ENCODE measurements at regions not wholly inside any gene's neighbourhood (a gene's known extent, or its start where the extent isn't known, plus 50 kb on each side); places are given as distances from the start of the nearest gene placed in this dataset.
"Not testable (repeated sequence)": the region's sequence is repeated elsewhere in the genome, so short reads cannot be mapped to it uniquely, and the experiment has no call there.

DNA sequence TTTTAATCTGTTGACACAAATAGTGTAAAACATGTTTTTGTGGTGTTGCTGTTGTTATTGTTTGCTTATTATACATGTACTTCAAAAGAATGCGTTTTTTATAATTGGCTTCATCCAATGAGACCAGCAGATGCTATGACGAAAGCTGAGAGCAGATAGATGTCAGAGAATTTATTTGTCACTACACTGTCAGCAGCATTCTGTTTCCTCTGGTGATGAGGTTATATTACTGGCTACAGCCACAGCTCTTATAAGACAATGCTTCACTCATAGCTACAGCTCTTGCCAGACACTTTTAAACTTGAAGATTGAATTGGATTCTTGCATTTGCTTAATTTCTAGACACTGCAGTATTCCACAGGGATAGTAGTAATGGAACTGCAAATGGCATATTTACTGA lies 860.5 kb downstream of the TBC1D32 start:
- DNase-seq, result no peak

DNA sequence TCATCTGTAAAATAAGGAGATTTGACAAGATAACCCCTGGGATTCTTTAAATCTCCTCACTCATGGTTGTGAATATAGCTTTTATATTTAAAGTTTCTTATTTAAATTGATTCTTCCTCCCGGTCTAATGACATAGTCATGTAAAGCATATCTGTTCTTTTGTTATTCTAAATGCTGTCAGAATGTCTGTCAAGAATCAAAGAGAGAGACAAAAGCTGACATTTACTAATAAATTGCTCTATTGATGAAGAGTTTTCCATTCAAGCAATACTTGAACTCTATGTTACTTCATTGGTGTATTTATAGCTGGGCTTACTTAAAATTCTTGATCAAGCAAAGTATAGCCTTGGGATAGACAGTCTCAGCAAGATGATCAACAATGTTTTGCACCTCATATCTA lies 865.8 kb downstream of the TBC1D32 start:
- no peak for DNase-seq

DNA sequence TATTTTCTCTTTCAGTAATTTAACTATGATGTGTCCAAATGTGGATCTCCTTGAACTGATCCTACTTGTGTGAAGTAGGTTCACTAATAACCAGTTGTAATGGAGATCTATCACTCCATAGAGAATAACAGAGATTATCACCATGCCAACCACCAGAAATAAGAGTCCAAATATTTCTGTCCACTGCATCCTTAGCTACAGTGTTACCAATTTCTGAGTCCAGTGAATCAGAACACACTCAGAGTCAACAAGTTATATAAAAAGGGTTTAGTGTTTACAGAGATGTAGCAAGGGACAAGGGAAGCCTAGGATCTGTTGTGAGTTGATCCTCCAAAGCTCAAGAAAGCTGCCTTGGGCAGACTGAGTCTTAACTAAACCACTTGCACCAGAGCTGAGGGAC lies 882.8 kb downstream of the TBC1D32 start:
- DNase-seq, result no peak

- no peak for DNase-seq
Measured at GRCh38 chr6:120447605-120448004, 886.7 kb downstream of the TBC1D32 start.

DNA sequence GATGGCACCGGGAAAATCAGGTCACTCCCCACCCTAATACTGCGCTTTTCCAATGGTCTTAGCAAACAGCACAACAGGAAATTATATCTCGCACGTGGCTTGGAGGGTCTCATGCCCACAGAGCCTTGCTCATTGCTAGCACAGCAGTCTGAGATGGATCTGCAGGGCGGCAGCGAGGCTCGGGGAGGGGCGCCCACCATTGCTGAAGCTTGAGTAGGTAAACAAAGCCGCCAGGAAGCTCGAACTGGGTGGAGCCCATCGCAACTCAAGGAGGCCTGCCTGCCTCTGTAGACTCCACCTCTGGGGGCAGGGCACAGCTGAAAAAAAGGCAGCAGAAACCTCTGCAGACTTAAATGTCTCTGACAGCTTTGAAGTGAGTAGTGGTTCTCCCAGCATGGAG lies 901.4 kb downstream of the TBC1D32 start:
- DNase-seq, result not testable (repeated sequence)

DNA sequence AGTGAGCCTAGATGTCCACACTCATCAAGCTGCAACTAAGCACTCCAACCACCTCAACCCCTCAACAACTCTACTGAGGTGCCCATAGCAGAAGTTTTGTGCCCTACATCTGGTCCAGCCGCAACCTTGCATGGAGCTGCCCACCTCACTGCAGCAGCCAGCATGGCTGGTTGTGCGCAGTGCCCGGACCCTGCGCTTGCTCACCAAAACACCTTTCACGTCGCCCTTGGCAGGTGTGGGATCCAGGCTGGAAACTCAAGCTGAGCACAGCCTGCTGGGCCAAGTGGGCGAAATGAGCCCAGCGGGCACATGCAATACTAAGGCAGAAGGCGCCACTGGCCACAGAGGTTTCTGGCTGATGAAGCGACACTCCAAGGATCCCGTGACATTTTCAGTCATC lies 902.4 kb downstream of the TBC1D32 start:
- DNase-seq, result no peak

DNA sequence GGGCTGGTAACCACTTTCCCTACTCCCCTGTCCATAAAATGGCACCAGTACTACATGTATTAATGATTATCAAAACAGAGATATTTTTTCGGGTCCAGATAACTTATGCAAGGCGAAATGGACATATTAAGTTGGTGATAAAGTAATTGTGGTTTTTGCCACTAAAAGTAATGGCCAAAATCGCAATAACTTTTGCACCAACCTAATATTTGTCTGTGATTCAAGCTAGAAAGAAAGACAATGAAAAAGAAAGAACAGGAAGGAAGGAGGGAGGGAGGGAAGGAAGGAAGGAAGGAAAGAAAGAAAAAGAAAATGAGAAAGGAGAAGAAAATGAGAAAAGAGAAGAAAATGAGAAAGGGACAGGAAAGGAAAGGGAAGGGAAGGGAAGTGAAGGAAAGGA lies 922.9 kb downstream of the TBC1D32 start:
- no peak for DNase-seq

DNA sequence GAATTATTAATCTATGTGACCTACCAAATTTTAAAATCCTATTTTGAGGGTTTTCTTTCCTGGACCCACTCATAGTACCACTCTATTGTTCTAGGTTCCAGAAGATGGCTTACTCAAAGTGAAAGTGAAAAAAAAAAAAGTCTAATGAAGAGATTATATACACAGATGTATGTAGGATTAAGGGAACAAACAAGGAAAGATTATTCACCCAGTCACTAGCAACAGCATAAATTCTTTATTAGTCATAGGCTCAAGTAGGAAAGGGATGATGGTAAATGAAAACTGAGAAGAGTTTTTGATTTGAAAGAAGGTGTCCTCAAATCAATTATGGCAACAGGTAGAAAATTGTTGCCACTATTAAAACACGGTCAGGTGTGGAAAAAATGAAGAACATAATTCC lies 923.7 kb downstream of the TBC1D32 start:
- no peak for DNase-seq

DNA sequence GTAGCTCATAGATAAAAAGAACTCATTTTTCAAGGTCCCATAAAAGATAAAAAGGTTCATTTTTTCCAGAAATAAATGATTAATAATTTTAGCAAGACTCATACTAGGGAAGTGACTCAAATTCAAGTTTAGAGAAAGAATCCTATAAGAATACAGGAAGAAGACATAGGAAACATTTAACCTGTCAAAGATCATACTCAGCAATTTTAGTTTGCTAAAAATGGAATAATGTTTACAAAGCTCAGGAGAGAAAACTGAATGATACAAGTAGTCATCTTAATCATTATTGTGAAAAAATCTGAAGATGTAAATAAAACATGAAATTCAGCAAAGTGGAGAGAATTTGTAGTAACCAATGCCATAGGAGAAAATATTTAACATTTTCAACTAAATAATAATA lies 926.6 kb downstream of the TBC1D32 start:
- DNase-seq, result no peak

GRCh38 chr6:120405947-120406346 lies 928.3 kb downstream of the TBC1D32 start:
- DNase-seq, result no peak

DNA sequence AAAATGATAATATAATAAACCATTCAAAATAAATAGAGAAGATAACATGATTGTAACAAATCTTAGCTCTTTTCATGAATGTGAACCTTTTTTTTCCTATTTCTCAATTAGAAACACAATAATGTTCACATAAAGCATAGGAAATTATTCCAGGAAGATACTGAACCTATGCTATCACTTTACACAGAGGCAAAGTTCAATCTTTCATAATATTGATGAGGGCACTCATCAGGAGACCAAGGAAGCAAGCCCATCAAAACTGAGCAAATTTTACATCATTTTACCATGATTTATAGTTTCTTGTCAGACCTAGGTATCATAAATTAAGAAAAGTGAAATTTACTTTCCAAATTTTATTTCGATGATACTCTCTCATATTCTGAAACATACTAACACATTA lies 938.5 kb downstream of the TBC1D32 start:
- DNase-seq, result no peak

DNA sequence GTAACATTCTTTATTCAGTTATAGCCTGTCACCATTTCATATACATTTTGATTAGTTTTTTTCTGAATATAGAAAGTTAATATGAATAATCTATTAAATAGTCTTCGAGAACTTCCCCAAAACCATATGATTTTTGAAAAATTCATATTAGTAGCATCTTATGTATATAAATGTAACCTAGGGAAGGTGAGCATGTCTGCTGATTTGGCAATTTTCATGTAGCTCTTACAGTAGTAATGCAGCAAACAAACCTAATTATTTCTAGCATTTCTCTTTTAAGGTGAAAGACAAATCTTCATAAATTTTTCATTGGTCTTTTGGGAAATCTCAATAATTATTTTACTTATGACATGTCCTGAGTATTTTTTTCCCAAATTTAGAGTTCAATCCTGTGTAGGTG lies 939.0 kb downstream of the TBC1D32 start:
- no peak for DNase-seq

- no peak for DNase-seq
Measured at GRCh38 chr6:120392941-120393340, 941.3 kb downstream of the TBC1D32 start.

DNA sequence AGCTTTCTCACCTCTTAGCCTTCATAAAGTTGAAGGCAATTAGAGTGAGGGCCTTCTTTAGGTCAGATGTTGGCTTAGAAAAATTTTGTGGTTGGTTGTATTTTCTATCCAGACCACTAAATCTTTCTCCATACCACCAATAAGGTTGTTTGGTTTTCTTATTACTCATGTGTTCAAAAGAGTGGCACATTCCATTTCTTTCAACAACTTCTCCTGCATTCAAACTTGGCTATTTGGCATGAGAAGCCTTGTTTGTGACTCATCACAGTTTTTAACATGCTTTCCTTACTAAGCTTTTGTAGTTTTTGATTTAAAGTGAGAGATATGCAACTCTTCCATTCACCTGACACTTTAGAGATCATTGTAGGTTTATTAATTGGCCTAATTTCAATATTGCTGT lies 949.6 kb downstream of the TBC1D32 start:
- DNase-seq, result no peak

DNA sequence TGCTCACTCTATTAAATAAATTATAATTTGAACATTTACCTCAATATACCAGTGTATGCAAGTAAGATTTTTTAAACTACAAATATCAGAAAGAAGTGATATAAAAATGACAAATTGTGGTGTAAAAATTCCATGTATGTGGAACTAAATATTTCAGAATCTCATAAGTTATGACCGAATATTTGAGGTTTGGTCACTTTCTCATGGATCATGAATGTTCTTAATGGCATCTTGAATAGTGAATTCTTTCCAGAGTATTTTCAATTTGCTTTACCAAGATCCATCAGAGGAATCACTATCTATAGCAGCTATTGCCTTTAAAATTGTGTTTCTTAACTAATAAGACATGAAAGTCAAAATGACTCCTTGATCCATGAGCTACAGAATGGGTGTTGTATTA lies 950.6 kb downstream of the TBC1D32 start:
- DNase-seq, result no peak

DNA sequence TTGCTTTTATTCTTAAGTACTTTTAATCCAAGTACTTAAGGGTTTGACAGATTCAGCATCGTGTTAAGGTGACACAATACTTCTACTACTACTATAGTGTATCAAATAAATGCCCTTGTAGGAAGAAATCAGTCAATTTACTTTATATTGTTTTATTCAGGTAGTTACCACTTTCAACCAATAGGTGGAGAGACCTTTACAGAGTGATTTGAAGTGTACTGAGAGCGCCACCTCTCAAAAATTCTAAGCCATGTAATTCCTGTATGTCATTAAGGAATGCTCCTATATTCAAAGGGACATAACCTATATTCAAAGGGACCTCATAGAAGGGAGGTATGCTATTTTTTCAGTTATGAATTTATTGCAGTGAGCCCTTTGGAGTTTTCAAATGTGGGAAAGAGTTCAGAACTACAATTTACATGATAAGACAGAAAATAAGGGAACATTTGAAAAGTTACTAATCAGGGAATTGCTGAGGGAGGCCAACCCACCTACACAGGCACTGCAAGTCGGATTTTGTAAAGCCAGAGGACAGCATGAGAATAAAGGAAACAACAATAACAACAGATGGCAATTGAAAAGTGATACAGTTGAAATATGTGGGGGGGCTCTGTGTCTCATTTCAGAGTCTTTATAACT lies 955.6 kb downstream of the TBC1D32 start:
- no peak for DNase-seq

DNA sequence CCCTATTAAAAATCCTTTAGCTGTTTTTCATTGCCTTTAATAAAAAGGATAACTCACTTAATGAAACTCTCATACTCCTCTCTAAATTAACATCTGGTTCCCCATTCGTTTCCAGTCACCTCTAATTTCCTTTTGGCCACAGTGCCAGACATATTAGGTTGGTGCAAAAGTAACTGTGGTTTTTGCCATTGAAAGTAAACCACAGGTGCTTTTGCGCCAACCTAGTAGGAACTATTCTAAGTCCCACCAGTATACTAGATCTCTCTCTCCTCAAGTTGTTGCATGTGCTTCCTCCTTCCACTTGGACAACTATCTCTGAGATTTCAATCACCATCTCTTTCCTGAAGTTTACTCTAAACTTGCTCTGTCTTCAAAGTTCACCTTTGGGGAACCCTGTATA lies 961.1 kb downstream of the TBC1D32 start:
- no peak for DNase-seq

- no peak for DNase-seq
Measured at GRCh38 chr6:120363429-120363828, 970.9 kb downstream of the TBC1D32 start.

DNA sequence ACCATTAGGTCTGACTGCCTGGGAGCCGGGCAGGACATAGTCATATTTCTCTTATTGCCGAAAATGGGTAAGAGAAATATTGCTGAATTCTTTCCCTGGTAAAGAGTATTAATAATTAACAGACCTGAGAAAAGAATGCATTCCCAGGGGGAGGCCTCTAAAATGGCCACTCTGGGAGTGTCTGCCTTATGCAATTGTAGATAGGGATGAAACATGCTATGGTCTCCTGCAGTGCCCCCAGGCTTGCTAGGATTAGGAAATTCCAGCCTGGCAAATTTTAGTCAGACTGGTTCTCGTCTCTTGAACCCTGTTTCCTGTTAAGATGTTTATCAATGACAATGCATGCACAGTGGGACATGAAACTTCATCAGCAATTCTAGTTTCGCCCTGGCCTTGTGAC lies 975.7 kb downstream of the TBC1D32 start:
- DNase-seq, result not testable (repeated sequence)

- no peak for DNase-seq
Measured at GRCh38 chr6:120357447-120357846, 976.8 kb downstream of the TBC1D32 start.

DNA sequence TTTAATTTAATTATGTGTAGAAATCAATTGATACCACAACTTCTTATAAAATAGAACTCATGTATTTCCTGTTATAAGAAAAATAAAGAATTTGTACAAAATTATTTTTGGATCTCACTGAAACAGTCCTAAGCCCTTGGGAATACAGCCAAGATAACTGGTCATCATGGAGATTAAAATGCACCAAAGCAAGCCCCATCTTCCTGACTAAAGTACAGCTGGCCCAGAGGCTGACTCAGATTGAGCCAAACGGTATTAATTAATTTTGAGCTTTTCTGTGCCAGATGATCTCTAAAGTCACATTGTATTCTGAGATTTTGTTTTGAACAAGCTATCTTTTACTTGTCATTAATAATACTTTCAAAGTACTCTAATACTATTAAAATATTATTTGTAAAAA lies 978.5 kb downstream of the TBC1D32 start:
- DNase-seq, result no peak

DNA sequence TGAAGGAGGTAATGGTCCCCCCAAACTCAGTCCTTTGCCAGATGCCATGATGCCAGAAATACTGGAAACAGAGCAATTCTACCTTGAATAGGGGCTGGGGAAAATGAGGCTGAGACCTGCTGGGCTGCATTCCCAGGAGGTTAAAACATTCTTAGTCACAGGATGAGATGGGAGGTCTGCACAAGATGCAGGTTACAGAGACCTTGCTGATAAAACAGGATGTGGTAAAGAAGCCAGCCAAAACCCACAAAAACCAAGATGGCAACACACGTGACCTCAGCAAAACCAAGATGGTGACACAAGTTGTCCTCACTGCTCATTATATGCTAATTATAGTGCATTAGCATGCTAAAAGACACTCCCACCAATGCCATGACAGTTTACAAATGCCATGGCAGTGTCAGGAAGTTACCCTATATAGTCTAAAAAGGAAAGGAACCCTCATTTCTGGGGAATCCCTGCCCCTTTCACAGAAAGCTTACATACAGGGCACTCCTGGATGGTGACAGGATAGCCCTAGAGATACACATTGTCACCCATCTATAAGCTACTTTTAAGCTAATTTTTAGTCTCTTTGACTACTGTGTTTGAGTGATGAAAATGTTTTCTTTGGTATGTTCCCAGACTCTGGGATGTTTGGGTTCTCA lies 979.7 kb downstream of the TBC1D32 start:
- no peak for DNase-seq

DNA sequence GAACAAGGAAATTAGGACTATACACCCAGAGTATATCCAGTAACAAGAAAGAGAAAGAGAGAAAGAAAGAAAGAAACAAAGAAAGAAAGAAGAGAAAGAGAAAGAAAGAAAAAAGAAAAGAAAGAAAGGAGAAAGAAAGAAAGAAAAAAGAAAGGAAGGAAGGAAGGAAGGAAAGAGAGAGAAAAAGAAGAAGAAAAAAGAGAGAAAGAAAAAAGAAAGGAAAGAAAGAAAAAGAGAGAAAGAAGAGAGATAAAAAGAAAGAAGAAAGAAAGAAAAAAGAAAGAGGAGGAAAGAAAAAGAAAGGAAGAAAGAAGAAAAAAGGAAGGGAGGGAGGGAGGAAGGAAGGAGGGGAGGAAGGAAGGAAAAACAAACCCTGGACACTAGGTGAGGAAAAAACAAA lies 981.8 kb downstream of the TBC1D32 start:
- DNase-seq, result no peak

- DNase-seq, result no peak
Measured at GRCh38 chr6:120348926-120349325, 985.4 kb downstream of the TBC1D32 start.

DNA sequence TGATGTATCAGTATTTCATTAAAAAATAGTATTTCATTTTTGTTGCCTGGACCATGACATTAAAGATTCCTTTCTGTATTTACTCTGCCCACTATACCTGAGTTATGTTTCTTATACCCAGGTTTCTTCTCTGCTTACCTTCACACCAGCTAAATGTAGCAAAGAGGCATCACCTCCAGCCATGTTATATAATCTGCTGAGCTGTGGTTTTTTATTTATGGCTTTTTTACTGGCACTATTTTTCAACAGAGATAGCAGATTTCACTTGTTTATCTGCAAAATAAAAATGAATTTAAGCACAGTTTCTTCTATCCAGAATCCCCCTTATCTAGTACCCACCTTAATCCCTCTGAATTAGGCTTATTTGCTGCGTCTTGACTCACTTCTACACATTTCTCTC lies 979.0 kb upstream of the MAN1A1 start:
- no peak for DNase-seq
